Smooth muscle cell (in vitro differentiated cells): ENCODE measurements at regions not wholly inside any gene's neighbourhood (a gene's known extent, or its start where the extent isn't known, plus 50 kb on each side); places are given as distances from the start of the nearest gene placed in this dataset.

Experiments used
- DNase-seq: peaks from one replicate; lab custom pipeline; 2025; ENCODE audit not compliant: unreplicated experiment; lab: John Stamatoyannopoulos, UW
- H2AFZ ChIP-seq: fragments of 200-600 bp; sonication (generic); 2 replicates; pipeline ENCODE4 v1.6.0; 2016; ENCODE audit warnings: antibody characterized with exemption, low read depth, mild to moderate bottlenecking
- H3F3A ChIP-seq: fragments of 200-600 bp; sonication (generic); 2 replicates; pipeline ENCODE4 v1.6.0; 2017; ENCODE audit warnings: antibody characterized with exemption, low read depth
- H3K27ac ChIP-seq: fragments of 200-600 bp; sonication (generic); 2 replicates; pipeline ENCODE4 v1.5.1; 2016; ENCODE audit warnings: low read depth, mild to moderate bottlenecking
- H3K27me3 ChIP-seq: fragments of 200-600 bp; sonication (generic); 2 replicates; pipeline ENCODE4 v1.6.1; 2016; ENCODE audit warnings: low read depth, mild to moderate bottlenecking
- H3K36me3 ChIP-seq: fragments of 200-600 bp; sonication (generic); 2 replicates; pipeline ENCODE4 v1.5.1; 2016; ENCODE audit warnings: low read depth
- H3K4me1 ChIP-seq: fragments of 200-600 bp; sonication (generic); 2 replicates; pipeline ENCODE4 v1.5.1; 2016; ENCODE audit warnings: low read depth
- H3K4me2 ChIP-seq: fragments of 200-600 bp; sonication (generic); 2 replicates; pipeline ENCODE4 v1.6.0; 2016; ENCODE audit warnings: mild to moderate bottlenecking
- H3K4me3 ChIP-seq: fragments of 200-600 bp; sonication (generic); 2 replicates; pipeline ENCODE4 v1.5.1; 2016; ENCODE audit warnings: mild to moderate bottlenecking
- H3K79me2 ChIP-seq: fragments of 200-600 bp; sonication (generic); 2 replicates; pipeline ENCODE4 v1.6.0; 2016; ENCODE audit warnings: low read depth, mild to moderate bottlenecking
- H3K9ac ChIP-seq: fragments of 200-600 bp; sonication (generic); 2 replicates; pipeline ENCODE4 v1.6.0; 2016; ENCODE audit warnings: low read depth
- H3K9me3 ChIP-seq: fragments of 200-600 bp; sonication (generic); replicated peaks from 2 replicates; pipeline ENCODE4 v1.5.1; 2016; ENCODE audit warnings: low read depth
- H4K20me1 ChIP-seq: fragments of 200-600 bp; sonication (generic); 2 replicates; pipeline ENCODE4 v1.6.0; 2016; ENCODE audit warnings: low read depth
- WGBS: methylation state at CpG from one replicate; pipeline ENCODE4 v1.1.7; 2016; ENCODE audit warnings: low lambda C conversion rate; 5-methylcytosine and 5-hydroxymethylcytosine counted together
- TF ChIP-seq, protein P1 (sequence below): fragments of 200-600 bp; sonication (generic); IDR thresholded peaks from 2 replicates; pipeline ENCODE4 v1.5.1; 2017; ENCODE audit warnings: borderline replicate concordance, mild to moderate bottlenecking, antibody characterized with exemption; ENCODE audit not compliant: insufficient read depth, poor library complexity, severe bottlenecking

DNA sequence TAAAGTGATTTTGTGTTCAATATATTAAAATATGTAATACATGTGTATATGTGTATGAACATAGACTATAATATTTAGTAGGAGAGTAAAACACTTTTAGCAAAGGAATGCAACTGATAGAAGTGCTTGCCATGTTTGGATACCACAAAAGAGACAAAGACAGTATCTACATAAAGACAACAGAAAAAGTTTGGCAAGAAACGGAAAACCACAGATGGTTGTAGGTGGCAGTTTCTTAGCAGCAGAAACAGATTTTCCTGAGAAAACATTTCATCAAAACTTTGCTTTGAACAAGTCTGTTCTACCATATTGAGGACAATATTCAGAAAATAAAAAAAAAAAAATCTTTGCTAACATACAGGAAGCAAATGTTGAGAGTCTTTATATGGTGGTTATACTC is 1560.4 kb upstream of the GBE1 start:
- H3K27me3 ChIP-seq, result no peaks in the 10 kb centered on the region
- DNase-seq, result no peak
- no peak overlapping the region for H3K4me3 ChIP-seq
- no peak overlapping the region for H3K27ac ChIP-seq
- H3F3A ChIP-seq, result no peaks in the 10 kb centered on the region
- no peak overlapping the region for H2AFZ ChIP-seq
- TF ChIP-seq, protein P1, sequence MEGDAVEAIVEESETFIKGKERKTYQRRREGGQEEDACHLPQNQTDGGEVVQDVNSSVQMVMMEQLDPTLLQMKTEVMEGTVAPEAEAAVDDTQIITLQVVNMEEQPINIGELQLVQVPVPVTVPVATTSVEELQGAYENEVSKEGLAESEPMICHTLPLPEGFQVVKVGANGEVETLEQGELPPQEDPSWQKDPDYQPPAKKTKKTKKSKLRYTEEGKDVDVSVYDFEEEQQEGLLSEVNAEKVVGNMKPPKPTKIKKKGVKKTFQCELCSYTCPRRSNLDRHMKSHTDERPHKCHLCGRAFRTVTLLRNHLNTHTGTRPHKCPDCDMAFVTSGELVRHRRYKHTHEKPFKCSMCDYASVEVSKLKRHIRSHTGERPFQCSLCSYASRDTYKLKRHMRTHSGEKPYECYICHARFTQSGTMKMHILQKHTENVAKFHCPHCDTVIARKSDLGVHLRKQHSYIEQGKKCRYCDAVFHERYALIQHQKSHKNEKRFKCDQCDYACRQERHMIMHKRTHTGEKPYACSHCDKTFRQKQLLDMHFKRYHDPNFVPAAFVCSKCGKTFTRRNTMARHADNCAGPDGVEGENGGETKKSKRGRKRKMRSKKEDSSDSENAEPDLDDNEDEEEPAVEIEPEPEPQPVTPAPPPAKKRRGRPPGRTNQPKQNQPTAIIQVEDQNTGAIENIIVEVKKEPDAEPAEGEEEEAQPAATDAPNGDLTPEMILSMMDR, result no peak
- no peak overlapping the region for H3K4me2 ChIP-seq
- H4K20me1 ChIP-seq, result no peaks in the 10 kb centered on the region
- 96% methylated on average over 1 of the region's 1 CpG for WGBS
- H3K9me3 ChIP-seq, result no peaks in the 10 kb centered on the region
- no peak overlapping the region for H3K9ac ChIP-seq
- no peaks in the 10 kb centered on the region for H3K4me1 ChIP-seq
- H3K36me3 ChIP-seq, result no peaks in the 10 kb centered on the region
- H3K79me2 ChIP-seq, result no peaks in the 10 kb centered on the region

DNA sequence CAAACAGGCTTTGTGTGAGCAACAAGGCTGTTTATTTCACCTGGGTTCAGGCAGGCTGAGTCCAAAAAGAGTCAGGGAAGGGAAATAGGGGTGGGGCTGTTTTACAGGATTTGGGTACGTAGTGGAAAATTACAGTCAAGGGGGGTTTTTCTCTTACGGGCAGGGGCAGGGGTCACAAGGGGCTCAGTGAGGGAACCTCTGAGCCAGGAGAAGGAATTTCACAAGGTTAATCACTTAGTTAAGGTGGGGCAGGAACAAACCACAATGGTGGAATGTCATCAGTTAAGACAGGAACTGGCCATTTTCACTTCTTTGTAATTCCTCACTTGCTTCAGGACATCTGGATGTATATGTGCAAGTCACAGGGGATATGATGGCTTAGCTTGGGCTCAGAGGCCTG is 1592.8 kb upstream of the GBE1 start:
- Histone ChIP-seq H3K79me2 (no peaks in the 10 kb centered on the region), H3F3A (no peaks in the 10 kb centered on the region), H3K9me3 (no peaks in the 10 kb centered on the region), H3K9ac (no peak overlapping the region), H2AFZ (no peak overlapping the region), H3K27ac (no peak overlapping the region), H3K27me3 (no peaks in the 10 kb centered on the region), H3K4me3 (no peak overlapping the region), H3K36me3 (no peaks in the 10 kb centered on the region), H4K20me1 (no peaks in the 10 kb centered on the region), H3K4me2 (no peak overlapping the region), H3K4me1 (no peaks in the 10 kb centered on the region)
- WGBS, result 74% methylated on average over 2 of the region's 2 CpGs
- no peak for DNase-seq
- TF ChIP-seq, protein P1, result no peak

DNA sequence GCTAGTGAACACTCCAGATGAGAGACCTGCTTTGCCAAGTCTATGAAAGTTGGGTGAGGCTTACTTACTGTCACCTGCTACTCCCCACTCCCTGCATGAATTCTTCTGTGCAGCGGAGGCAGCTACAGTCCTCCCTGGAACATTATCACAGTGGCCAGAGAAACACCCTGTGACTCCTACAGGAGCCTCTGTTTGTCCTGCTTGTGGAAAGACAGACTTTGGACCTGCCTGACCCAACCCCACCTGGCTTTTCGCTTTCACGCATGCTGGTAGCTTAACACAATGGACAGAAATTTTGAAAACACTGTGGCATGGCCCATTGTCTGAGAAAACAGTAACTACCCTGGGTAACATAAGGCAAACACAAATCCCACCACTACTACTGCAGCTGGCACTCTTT is 1565.5 kb upstream of the CADM2 start:
- TF ChIP-seq, protein P1, result no peak
- Histone ChIP-seq H3K4me1 (no peaks in the 10 kb centered on the region), H3K4me3 (no peak overlapping the region), H3K9me3 (no peaks in the 10 kb centered on the region), H3K27me3 (no peaks in the 10 kb centered on the region), H3F3A (no peaks in the 10 kb centered on the region), H3K4me2 (no peak overlapping the region), H3K79me2 (no peaks in the 10 kb centered on the region), H2AFZ (no peak overlapping the region), H3K9ac (no peak overlapping the region), H3K27ac (no peak overlapping the region), H3K36me3 (no peaks in the 10 kb centered on the region), H4K20me1 (no peaks in the 10 kb centered on the region)
- DNase-seq, result no peak
- WGBS, result 93% methylated on average over 3 of the region's 3 CpGs

DNA sequence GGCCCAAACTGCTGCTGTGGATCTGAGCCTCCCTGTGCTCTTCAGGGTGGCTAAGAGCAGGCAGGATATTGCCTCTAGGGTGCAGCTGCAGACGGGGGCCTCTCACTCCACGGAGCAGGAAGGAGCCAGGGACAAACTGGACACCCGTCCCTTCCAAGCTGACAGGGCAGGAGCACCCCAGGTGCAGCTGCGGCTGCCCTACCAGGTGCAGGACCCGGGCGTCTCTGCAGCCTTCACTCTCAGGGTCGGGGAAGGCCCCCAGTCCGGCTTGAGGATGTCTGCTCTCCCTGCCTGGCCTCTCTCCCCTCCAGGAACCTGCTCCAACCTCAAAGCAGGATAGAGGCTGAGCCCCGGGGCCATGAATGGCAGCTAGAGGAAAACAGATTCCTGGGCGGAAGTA is 1554.9 kb upstream of the CADM2 start:
- Histone ChIP-seq H3K27me3 (no peaks in the 10 kb centered on the region), H3K27ac (no peak overlapping the region), H3K4me3 (no peak overlapping the region), H3K9ac (no peak overlapping the region), H3K36me3 (no peaks in the 10 kb centered on the region), H3K4me1 (no peaks in the 10 kb centered on the region), H3K4me2 (no peak overlapping the region), H3K9me3 (no peaks in the 10 kb centered on the region), H3F3A (no peaks in the 10 kb centered on the region), H2AFZ (no peak overlapping the region), H3K79me2 (no peaks in the 10 kb centered on the region), H4K20me1 (no peaks in the 10 kb centered on the region)
- no peak for DNase-seq
- 93% methylated on average over 10 of the region's 10 CpGs for WGBS
- TF ChIP-seq, protein P1, result no peak
